RPMI8226 (cell line): ENCODE measurements at regions not wholly inside any gene's neighbourhood (a gene's known extent, or its start where the extent isn't known, plus 50 kb on each side); places are given as distances from the start of the nearest gene placed in this dataset.
"Not testable (repeated sequence)": the region's sequence is repeated elsewhere in the genome, so short reads cannot be mapped to it uniquely, and the experiment has no call there.

Source experiments
- DNase-seq: peaks from one replicate; pipeline ENCODE4 v3.0.0-alpha.2; 2015

- no peak for DNase-seq
These were observed 624.1 kb upstream of the MIR17HG start for GRCh38 chr13:90723381-90723780.

GRCh38 chr13:90726375-90726774 is 621.1 kb upstream of the MIR17HG start:
- DNase-seq: no peak

- DNase-seq: no peak
These were observed 615.4 kb upstream of the MIR17HG start for GRCh38 chr13:90732049-90732448.

DNA sequence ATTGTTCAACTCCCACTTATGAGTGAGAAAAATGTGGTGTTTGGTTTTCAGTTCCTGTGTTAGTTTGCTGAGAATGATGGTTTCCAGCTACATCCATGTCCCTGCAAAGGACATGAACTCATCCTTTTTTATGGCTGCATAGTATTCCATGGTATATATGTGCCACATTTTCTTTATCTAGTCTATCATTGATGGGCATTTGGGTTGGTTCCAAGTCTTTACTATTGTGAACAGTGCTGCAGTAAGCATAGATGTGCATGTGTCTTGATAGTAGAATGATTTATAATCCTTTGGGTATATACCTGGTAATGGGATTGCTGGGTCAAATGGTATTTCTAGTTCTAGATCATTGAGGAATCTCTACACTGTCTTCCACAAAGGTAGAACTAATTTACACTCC is 613.0 kb upstream of the MIR17HG start:
- DNase-seq: not testable (repeated sequence)

DNA sequence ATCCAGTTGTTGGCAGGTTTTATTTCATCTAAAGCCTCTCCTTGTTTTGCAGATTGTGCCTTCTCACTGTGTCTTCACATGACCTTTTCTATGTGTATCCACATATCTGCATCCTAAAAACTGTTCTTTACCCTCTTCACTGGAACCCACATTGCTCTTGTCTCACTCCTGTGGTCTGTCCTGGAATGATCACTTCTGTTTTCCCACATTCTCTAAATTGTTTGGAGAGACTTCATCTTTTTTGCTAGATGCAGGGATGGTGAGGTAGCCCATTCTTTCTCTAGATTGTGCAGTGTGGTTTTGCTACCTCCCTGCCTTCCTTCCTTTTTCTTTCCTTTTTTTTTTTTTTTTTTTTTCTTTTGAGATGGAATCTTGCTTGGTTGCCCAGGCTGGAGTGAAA is 608.6 kb upstream of the MIR17HG start:
- no peak for DNase-seq

GRCh38 chr13:90740099-90740498 is 607.4 kb upstream of the MIR17HG start:
- no peak for DNase-seq

GRCh38 chr13:90742381-90742780 is 605.1 kb upstream of the MIR17HG start:
- no peak for DNase-seq

DNA sequence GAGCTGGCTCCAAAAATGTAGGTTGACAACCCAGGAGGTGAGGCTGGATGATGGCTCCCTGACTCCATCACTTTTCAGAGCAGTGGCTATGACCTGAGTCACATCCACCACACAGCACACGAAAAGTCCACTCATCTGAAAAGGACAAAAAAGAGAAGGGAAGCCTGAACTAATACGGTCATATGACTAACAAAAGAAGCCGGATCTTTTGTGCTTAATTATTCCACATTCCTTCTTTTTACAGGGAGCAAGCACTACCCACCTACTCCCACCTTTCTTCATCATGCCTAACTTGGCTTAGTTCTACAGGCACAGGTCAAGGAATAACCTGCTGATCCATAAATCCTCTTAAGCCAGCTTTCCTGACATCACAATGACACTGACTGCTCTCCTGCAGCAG is 601.3 kb upstream of the MIR17HG start:
- no peak for DNase-seq

DNA sequence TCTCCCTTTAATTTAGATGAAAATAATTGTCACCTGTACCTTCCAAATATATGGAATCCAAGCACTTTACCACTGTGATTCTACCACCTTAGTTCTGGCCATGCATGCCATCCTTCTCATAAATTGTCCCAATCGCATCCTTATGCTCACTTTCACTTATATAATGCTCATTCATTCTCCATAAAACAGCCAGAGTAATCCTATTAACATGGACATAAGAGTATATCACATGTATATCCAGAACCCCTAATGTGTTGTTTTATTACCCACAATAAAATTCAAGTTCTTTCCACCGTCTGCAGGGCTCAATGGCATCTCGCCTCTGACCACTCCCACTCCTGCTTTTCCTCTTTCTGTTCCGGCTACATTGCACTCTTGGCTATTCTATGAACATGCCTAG is 597.5 kb upstream of the MIR17HG start:
- no peak for DNase-seq

DNA sequence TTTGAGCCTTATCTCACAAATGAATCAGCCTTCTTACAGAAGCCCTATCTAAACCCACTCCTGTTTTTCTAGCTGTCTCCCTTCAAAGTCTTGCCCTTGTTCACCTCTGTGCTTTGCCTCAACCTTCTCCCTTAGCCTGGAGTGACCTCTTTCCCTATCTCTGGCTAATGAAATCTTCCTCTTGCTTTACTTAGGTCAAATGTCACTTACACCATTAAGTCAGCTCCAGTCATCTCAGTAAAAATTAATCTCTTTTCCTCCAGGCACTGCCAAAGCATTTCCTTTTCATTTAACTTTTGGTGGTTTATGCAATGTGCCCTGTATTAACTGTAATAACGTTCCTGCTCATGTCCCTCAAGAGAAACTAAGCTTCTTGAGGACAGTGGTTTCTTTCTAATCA is 596.5 kb upstream of the MIR17HG start:
- DNase-seq: no peak

DNA sequence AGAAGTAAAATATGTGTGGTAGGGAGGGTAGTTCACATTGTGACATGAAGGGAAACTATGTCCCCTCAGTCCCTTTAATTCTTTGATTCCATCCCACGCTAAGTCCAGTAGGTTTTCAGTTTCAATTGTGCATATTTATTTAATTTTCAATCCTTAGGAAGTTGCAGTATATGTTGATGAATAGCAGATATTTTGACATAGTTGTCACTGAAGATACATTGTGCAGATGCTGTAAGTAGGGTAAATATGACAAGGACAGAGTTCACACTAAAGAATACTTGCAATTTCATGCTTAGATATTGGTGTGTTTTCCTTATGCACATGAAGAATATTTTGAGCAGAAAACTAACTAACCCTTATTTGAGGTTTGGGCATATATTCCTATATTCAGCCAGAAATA is 595.4 kb upstream of the MIR17HG start:
- no peak for DNase-seq

GRCh38 chr13:90757127-90757680 is 590.3 kb upstream of the MIR17HG start:
- no peak for DNase-seq

- DNase-seq: no peak
These were observed 586.8 kb upstream of the MIR17HG start for GRCh38 chr13:90760639-90761038.

GRCh38 chr13:90763476-90764150 is 583.9 kb upstream of the MIR17HG start:
- no peak for DNase-seq

- DNase-seq: no peak
These were observed 581.0 kb upstream of the MIR17HG start for GRCh38 chr13:90766386-90766902.

DNA sequence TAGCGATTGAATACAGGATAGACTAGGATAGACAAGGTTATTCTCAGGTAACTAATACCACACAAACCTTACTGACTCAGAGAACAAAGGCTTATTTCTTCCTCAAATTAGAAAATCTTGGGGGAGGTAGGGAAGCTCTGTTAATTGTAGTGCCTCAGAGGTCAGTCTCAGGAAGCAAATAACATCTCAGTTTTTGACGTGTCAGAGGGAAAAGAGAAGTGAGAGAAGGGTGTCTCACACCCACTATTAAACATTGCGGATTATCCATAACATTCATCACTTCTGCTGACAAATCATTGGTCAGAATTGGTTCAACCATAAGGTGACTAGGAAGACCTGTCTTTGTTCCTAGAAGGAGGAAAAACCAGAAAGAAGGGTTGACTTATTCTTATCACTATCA is 579.4 kb upstream of the MIR17HG start:
- DNase-seq: no peak

GRCh38 chr13:90769387-90769786 is 578.1 kb upstream of the MIR17HG start:
- no peak for DNase-seq

GRCh38 chr13:90770334-90770733 is 577.2 kb upstream of the MIR17HG start:
- DNase-seq: no peak

- no peak for DNase-seq
These were observed 573.8 kb upstream of the MIR17HG start for GRCh38 chr13:90773681-90774080.

- DNase-seq: no peak
These were observed 571.3 kb upstream of the MIR17HG start for GRCh38 chr13:90776051-90776748.

- DNase-seq: no peak
These were observed 564.2 kb upstream of the MIR17HG start for GRCh38 chr13:90783273-90783672.

- no peak for DNase-seq
These were observed 560.5 kb upstream of the MIR17HG start for GRCh38 chr13:90787007-90787406.

DNA sequence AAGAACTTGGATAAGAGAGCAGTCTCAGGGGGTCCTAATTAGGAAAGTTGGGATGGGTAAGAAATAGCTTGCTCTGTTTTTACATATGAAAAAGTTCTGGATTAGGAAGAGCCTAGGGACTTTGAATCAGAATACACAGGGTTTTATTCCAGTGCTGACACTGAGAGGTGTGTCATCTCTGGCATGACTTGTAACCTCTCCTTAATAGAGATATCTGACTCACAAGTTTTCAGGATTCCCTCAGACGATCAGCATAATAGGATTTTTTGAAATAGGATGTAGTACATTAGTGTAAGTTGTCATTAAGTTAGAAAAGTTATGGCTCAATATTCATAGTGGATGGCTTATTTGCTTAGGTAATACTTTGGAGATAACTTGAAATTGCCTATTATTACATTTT is 555.2 kb upstream of the MIR17HG start:
- no peak for DNase-seq

DNA sequence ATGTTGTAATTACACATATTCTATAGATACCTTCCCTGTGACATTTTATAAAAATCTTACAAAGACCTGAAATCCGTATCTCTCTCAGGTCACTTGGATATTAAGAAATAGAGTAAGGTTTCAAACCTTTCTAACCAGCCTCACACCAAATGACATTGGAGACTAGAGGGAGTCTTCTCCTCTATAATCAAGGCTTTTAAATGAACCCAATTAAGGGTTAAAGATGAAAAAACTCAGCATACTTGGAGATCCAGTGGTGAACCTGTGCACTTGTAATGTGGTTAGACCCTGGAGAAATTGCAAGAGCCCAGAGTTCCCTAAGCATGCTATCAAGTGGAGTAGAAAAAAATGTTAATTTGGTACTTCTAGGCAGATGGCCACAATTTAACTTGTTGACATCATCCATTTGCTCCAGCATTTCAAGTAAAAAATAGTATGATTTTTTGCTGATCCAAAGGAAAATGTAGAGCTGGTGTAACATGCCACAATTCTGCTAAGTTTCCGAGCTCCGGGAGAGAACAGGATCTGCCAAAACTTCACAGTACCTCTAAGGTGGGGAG is 554.1 kb upstream of the MIR17HG start:
- DNase-seq: no peak
